H9 (cell line): ENCODE measurements at regions not wholly inside any gene's neighbourhood (a gene's known extent, or its start where the extent isn't known, plus 50 kb on each side); places are given as distances from the start of the nearest gene placed in this dataset.

ENCODE experiments used
- DNase-seq: peaks from one replicate; pipeline ENCODE4 v3.0.0-alpha.2; 2017
- H2AFZ ChIP-seq: one replicate; pipeline ENCODE4 v1.6.1; 2013; ENCODE audit warnings: mild to moderate bottlenecking, low read length, control low read depth, moderate library complexity
- H2AK5ac ChIP-seq: 2 replicates; pipeline ENCODE4 v1.6.1; 2013; ENCODE audit warnings: low read length, control low read depth, mixed read lengths; ENCODE audit not compliant: insufficient read length
- H2BK120ac ChIP-seq: one replicate; pipeline ENCODE4 v1.6.1; 2013; ENCODE audit warnings: low read depth, mild to moderate bottlenecking, low read length, control low read depth, inconsistent platforms; ENCODE audit not compliant: poor library complexity, severe bottlenecking
- H2BK12ac ChIP-seq: 2 replicates; pipeline ENCODE4 v1.6.1; 2013; ENCODE audit warnings: low read length, control low read depth, mixed read lengths, low read depth; ENCODE audit not compliant: insufficient read length
- H2BK15ac ChIP-seq: 2 replicates; pipeline ENCODE4 v1.6.1; 2013; ENCODE audit warnings: low read depth, low read length, control low read depth
- H2BK20ac ChIP-seq: one replicate; pipeline ENCODE4 v1.6.1; 2013; ENCODE audit warnings: low read depth, mild to moderate bottlenecking, low read length, control low read depth, inconsistent platforms; ENCODE audit not compliant: poor library complexity, severe bottlenecking
- H2BK5ac ChIP-seq: 2 replicates; pipeline ENCODE4 v1.6.1; 2013; ENCODE audit warnings: low read length, control low read depth, mixed read lengths; ENCODE audit not compliant: insufficient read length
- H3K14ac ChIP-seq: 2 replicates; pipeline ENCODE4 v1.6.1; 2013; ENCODE audit warnings: low read length, control low read depth; ENCODE audit not compliant: insufficient read depth
- H3K18ac ChIP-seq: 2 replicates; pipeline ENCODE4 v1.6.1; 2013; ENCODE audit warnings: low read depth, mild to moderate bottlenecking, mixed read lengths, low read length, control low read depth; ENCODE audit not compliant: insufficient read length
- H3K23ac ChIP-seq: 2 replicates; pipeline ENCODE4 v1.6.1; 2013; ENCODE audit warnings: low read length, control low read depth, mixed read lengths, low read depth; ENCODE audit not compliant: insufficient read length
- H3K23me2 ChIP-seq: 2 replicates; pipeline ENCODE4 v1.6.1; 2013; ENCODE audit warnings: low read depth, mild to moderate bottlenecking, mixed read lengths, low read length, control low read depth; ENCODE audit not compliant: insufficient read length, poor library complexity, severe bottlenecking
- H3K27ac ChIP-seq: 2 replicates; pipeline ENCODE4 v1.5.1; 2013; ENCODE audit warnings: low read length, control low read depth, mixed read lengths, low read depth; ENCODE audit not compliant: insufficient read length
- H3K27me3 ChIP-seq: 2 replicates; pipeline ENCODE4 v1.6.1; 2013; ENCODE audit warnings: low read length, control low read depth, inconsistent platforms; ENCODE audit not compliant: insufficient read depth
- H3K4ac ChIP-seq: 2 replicates; pipeline ENCODE4 v1.6.1; 2013; ENCODE audit warnings: low read depth, mild to moderate bottlenecking, control low read depth, inconsistent platforms, low read length, moderate library complexity
- H3K4me1 ChIP-seq: 2 replicates; pipeline ENCODE4 v1.6.1; 2013; ENCODE audit warnings: low read length, control low read depth, inconsistent platforms; ENCODE audit not compliant: insufficient read depth
- H3K4me2 ChIP-seq: 2 replicates; pipeline ENCODE4 v1.6.1; 2013; ENCODE audit warnings: low read length, control low read depth, mixed read lengths; ENCODE audit not compliant: insufficient read length, insufficient read depth
- H3K56ac ChIP-seq: 2 replicates; pipeline ENCODE4 v1.6.1; 2013; ENCODE audit warnings: low read depth, mild to moderate bottlenecking, mixed read lengths, low read length, control low read depth; ENCODE audit not compliant: insufficient read length
- H3K79me1 ChIP-seq: 2 replicates; pipeline ENCODE4 v1.6.1; 2013; ENCODE audit warnings: low read depth, mild to moderate bottlenecking, moderate library complexity, low read length, control low read depth, inconsistent platforms; ENCODE audit not compliant: insufficient read depth, poor library complexity, severe bottlenecking
- H3K79me2 ChIP-seq: 2 replicates; pipeline ENCODE4 v1.6.1; 2013; ENCODE audit warnings: low read length, control low read depth, inconsistent platforms; ENCODE audit not compliant: insufficient read depth
- H3K9ac ChIP-seq: 2 replicates; pipeline ENCODE4 v1.6.1; 2013; ENCODE audit warnings: low read length, control low read depth, mixed read lengths; ENCODE audit not compliant: insufficient read length; ENCODE audit errors: extremely low read depth
- H3K9me3 ChIP-seq: one replicate; pipeline ENCODE4 v1.6.1; 2013; ENCODE audit warnings: low read depth, low read length, inconsistent platforms; ENCODE audit not compliant: control insufficient read depth
- H3T11ph ChIP-seq: one replicate; pipeline ENCODE4 v1.6.1; 2013; ENCODE audit warnings: mild to moderate bottlenecking, low read length, control low read depth, inconsistent platforms
- H4K20me1 ChIP-seq: one replicate; pipeline ENCODE4 v1.6.1; 2013; ENCODE audit not compliant: control insufficient read depth, insufficient read length, insufficient read depth
- H4K5ac ChIP-seq: 2 replicates; pipeline ENCODE4 v1.6.1; 2013; ENCODE audit warnings: low read depth, mild to moderate bottlenecking, mixed read lengths, low read length, control low read depth; ENCODE audit not compliant: insufficient read length
- H4K8ac ChIP-seq: replicated peaks from 2 replicates; pipeline ENCODE4 v1.6.1; 2013; ENCODE audit warnings: low read length, control low read depth, mixed read lengths, low read depth; ENCODE audit not compliant: insufficient read length
- H4K91ac ChIP-seq: 2 replicates; pipeline ENCODE4 v1.6.1; 2013; ENCODE audit warnings: low read depth, mild to moderate bottlenecking, moderate library complexity, mixed read lengths, low read length, control low read depth; ENCODE audit not compliant: insufficient read length
- H3K27ac Mint-ChIP-seq, 3 experiments: 2 replicates in 2 of 3; 3 replicates in 1 of 3; pipeline ENCODE4 v1.8.0; 2020 to 2021; ENCODE audit warnings: mixed read lengths in 3 of 3, mild to moderate bottlenecking in 1 of 3, moderate library complexity in 1 of 3
- H3K27me3 Mint-ChIP-seq: 2 replicates; pipeline ENCODE4 v1.8.0; 2021; ENCODE audit warnings: low read depth, mild to moderate bottlenecking, moderate library complexity, mixed read lengths
- H3K36me3 Mint-ChIP-seq, 3 experiments: 2 replicates in 2 of 3; 3 replicates in 1 of 3; pipeline ENCODE4 v1.8.0; 2020 to 2021; ENCODE audit warnings: low read depth in 3 of 3, mixed read lengths in 3 of 3; ENCODE audit not compliant: insufficient read depth in 1 of 3
- H3K4me1 Mint-ChIP-seq, 2 experiments: 2 replicates each; pipeline ENCODE4 v1.8.0; 2020; ENCODE audit warnings: mixed read lengths in 2 of 2
- H3K4me3 Mint-ChIP-seq, 2 experiments: 2 replicates in 1 of 2; 3 replicates in 1 of 2; pipeline ENCODE4 v1.8.0; 2020 to 2021; ENCODE audit warnings: mild to moderate bottlenecking in 2 of 2, mixed read lengths in 2 of 2, moderate library complexity in 1 of 2
- H3K9me3 Mint-ChIP-seq, 2 experiments: 2 replicates in 1 of 2; 3 replicates in 1 of 2; pipeline ENCODE4 v1.8.0; 2020; ENCODE audit warnings: mild to moderate bottlenecking in 2 of 2, mixed read lengths in 2 of 2, moderate library complexity in 1 of 2
- CTCF ChIP-seq: fragments of 200-600 bp; sonication (generic); conservative IDR thresholded peaks from 3 replicates; pipeline ENCODE4 v1.8.0; 2021; ENCODE audit warnings: antibody characterized with exemption, mild to moderate bottlenecking
- WGBS: extraction: QIAGEN DNeasy Blood & Tissue Kit; methylation state at CpG from one replicate; pipeline ENCODE4 v1.1.7; 2013; ENCODE audit warnings: missing lambda C conversion rate, low lambda C conversion rate, mixed read lengths; ENCODE audit not compliant: insufficient read length; ENCODE audit errors: extremely low coverage; 5-methylcytosine and 5-hydroxymethylcytosine counted together

GRCh38 chr6:73989428-73989827 is 293.4 kb downstream of the CD109 start:
- WGBS = no CpG with 5 or more reads among the region's 3 CpGs
- Histone ChIP-seq H3K9ac (no peak overlapping the region), H2BK5ac (no peak overlapping the region), H2BK120ac (no peak overlapping the region), H4K8ac (no peak overlapping the region), H3K79me2 (no peaks in the 10 kb centered on the region), H3K4ac (no peak overlapping the region), H3K23me2 (no peaks in the 10 kb centered on the region), H3T11ph (no peak overlapping the region), H3K18ac (no peak overlapping the region), H3K9me3 (no peaks in the 10 kb centered on the region), H2BK12ac (no peak overlapping the region), H3K14ac (no peak overlapping the region), H3K79me1 (no peaks in the 10 kb centered on the region), H2AK5ac (no peak overlapping the region), H3K56ac (no peak overlapping the region), H2BK20ac (no peak overlapping the region), H2AFZ (no peak overlapping the region), H3K4me2 (no peak overlapping the region), H3K4me1 (no peaks in the 10 kb centered on the region), H4K91ac (no peak overlapping the region), H4K5ac (no peak overlapping the region), H2BK15ac (no peak overlapping the region), H4K20me1 (no peaks in the 10 kb centered on the region), H3K27me3 (no peaks in the 10 kb centered on the region), H3K27ac (no peak overlapping the region), H3K23ac (no peak overlapping the region)
- Mint-ChIP-seq H3K27me3 (no peaks in the 10 kb centered on the region), H3K9me3 (peaks cover 4 to 5% of the 10 kb centered on the region in 2 experiments; a peak in 2 of 5 replicates), H3K36me3 (no peaks in the 10 kb centered on the region), H3K27ac (no peak overlapping the region), H3K4me1 (no peaks in the 10 kb centered on the region), H3K4me3 (no peak overlapping the region)
- TF ChIP-seq CTCF = no peak
- DNase-seq = no peak
